Suppressor macrophage treated with lipopolysaccharide for 1 hour (primary cell): ENCODE measurements at regions not wholly inside any gene's neighbourhood (a gene's known extent, or its start where the extent isn't known, plus 50 kb on each side); places are given as distances from the start of the nearest gene placed in this dataset.

Experiments used
- DNase-seq, 3 donors: peaks; one replicate each; pipeline ENCODE4 v3.0.0-alpha.2; 2020 to 2022

- DNase-seq, result no peak
These were observed 81.8 kb upstream of the COL6A5 start for GRCh38 chr3:130263708-130264107.

- no peak for DNase-seq
These were observed 78.7 kb upstream of the COL6A5 start for GRCh38 chr3:130266817-130267216.

GRCh38 chr3:130276203-130276803 is 69.2 kb upstream of the COL6A5 start:
- DNase-seq, result peak; percentile 50 to 65 (median 54)

DNA sequence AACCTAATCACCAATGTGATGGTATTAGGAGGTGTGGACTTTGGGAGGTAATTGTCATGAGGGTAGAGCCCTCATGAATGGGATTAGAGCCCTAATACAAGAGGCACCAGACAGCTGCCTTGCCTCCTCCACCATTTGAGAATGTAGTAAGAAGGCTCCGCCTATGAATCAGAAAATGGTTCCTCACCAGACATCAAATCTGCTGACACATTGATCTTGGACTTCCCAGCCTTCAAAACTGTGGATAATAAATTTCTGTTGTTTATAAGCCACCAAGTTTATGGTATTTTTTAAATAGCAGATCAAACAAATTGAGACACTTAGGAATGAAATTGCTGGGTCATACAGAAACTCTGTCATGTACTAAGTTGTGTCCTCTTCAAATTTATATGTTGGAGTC is 56.8 kb upstream of the COL6A5 start:
- no peak for DNase-seq

DNA sequence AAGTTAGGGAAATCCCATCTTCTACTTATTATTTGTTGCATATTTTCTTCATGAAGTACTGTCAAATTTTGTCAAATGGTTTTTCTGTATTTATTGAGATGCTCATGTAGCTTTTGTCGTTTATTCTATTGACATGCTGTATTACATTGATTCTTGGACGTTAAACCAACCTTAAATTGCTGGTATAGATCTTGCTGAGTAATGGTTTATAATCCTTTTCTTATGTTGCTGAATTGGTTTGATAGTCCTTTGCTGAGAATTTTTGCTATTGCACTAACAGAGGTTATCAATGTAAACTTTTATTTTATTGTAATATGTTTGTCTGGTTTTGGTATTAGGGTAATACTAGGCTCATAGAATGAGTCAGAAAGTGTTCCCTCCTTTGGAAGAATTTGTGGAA is 54.3 kb upstream of the COL6A5 start:
- DNase-seq, result no peak

DNA sequence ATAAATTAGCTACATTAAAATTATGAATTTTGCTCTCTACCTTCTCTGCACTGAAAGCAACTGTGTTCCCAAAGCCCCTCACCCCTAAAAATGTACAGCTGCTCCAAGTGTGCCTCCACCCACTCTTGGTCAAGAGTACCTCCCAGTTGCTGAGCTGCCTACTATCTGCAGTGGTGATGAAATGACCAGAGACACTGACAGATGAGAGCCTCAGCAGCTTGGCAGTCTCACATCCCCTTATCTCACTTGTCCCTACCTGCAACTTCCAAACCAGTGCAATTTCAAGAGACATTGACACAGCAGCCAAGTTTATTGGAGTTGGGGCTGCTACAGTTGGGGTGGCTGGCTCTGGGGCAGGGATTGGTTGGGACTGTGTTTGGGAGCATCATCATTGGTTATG is 52.2 kb upstream of the COL6A5 start:
- DNase-seq, result no peak
